ENCODE measurements at regions not wholly inside any gene's neighbourhood (a gene's known extent, or its start where the extent isn't known, plus 50 kb on each side); places are given as distances from the start of the nearest gene placed in this dataset.
A peak's percentile ranks its signal among the peaks of the same experiment; 100 is the strongest.

GRCh38 chr4:120520761-120521160 is 401.8 kb downstream of the PRDM5 start:
- Histone ChIP-seq H2BK120ac (ENCODE audit: low read depth, low read length, poor library complexity, severe bottlenecking) (no peak overlapping the region), H3T11ph (ENCODE audit: low read length) (no peak overlapping the region), H3K79me2 (ENCODE audit: insufficient read depth, low read length) (no peaks in the 10 kb centered on the region), H4K20me1 (ENCODE audit: control insufficient read depth, insufficient read depth, insufficient read length) (no peaks in the 10 kb centered on the region), H3K79me1 (ENCODE audit: insufficient read depth, low read depth, low read length, poor library complexity, severe bottlenecking) (no peaks in the 10 kb centered on the region), H3K9ac (ENCODE audit: extremely low read depth, insufficient read length, low read length) (no peak overlapping the region), H3K56ac (ENCODE audit: insufficient read length, low read depth, low read length) (no peak overlapping the region), H3K23ac (ENCODE audit: insufficient read length, low read depth, low read length) (no peak overlapping the region), H3K4me1 (ENCODE audit: insufficient read depth, low read length) (peaks cover 3% of the 10 kb centered on the region), H2BK5ac (ENCODE audit: insufficient read length, low read length) (no peak overlapping the region), H2BK15ac (ENCODE audit: low read depth, low read length) (no peak overlapping the region), H3K27ac (ENCODE audit: insufficient read length, low read depth, low read length) (no peak overlapping the region), H3K14ac (ENCODE audit: insufficient read depth, low read length) (no peak overlapping the region), H3K4ac (ENCODE audit: low read depth, low read length) (no peak overlapping the region), H3K23me2 (ENCODE audit: insufficient read length, low read depth, low read length, poor library complexity, severe bottlenecking) (no peaks in the 10 kb centered on the region), H2AFZ (ENCODE audit: low read length) (no peak overlapping the region), H2AK5ac (ENCODE audit: insufficient read length, low read length) (no peak overlapping the region), H2BK12ac (ENCODE audit: insufficient read length, low read depth, low read length) (no peak overlapping the region), H4K91ac (ENCODE audit: insufficient read length, low read depth, low read length) (no peak overlapping the region), H3K27me3 (ENCODE audit: insufficient read depth, low read length) (no peaks in the 10 kb centered on the region), H3K9me3 (ENCODE audit: control insufficient read depth, low read depth, low read length) (no peaks in the 10 kb centered on the region), H4K8ac (replicated peaks; ENCODE audit: insufficient read length, low read depth, low read length) (no peak overlapping the region), H3K18ac (ENCODE audit: insufficient read length, low read depth, low read length) (no peak overlapping the region), H3K4me2 (ENCODE audit: insufficient read depth, insufficient read length, low read length) (no peak overlapping the region), H2BK20ac (ENCODE audit: low read depth, low read length, poor library complexity, severe bottlenecking) (no peak overlapping the region), H4K5ac (ENCODE audit: insufficient read length, low read depth, low read length) (no peak overlapping the region)
- Mint-ChIP-seq H3K4me3 (no peak overlapping the region), H3K4me1 (peaks cover 32 to 41% of the 10 kb centered on the region in 2 experiments), H3K36me3 (ENCODE audit: insufficient read depth in 1 of 3, low read depth in 3 of 3) (peaks cover 0 to 5% (median 4%) of the 10 kb centered on the region in 3 experiments; a peak in 3 of 7 replicates), H3K27me3 (ENCODE audit: low read depth) (no peaks in the 10 kb centered on the region), H3K27ac (peak overlapping the region in 1 of 3 experiments; percentile 19; a peak in 1 of 7 replicates), H3K9me3 (peaks cover 0 to 3% of the 10 kb centered on the region in 2 experiments; a peak in 2 of 5 replicates)
- no CpG with 5 or more reads among the region's 2 CpGs for WGBS (ENCODE audit: extremely low coverage, insufficient read length, low lambda C conversion rate)
- TF ChIP-seq, protein P1, sequence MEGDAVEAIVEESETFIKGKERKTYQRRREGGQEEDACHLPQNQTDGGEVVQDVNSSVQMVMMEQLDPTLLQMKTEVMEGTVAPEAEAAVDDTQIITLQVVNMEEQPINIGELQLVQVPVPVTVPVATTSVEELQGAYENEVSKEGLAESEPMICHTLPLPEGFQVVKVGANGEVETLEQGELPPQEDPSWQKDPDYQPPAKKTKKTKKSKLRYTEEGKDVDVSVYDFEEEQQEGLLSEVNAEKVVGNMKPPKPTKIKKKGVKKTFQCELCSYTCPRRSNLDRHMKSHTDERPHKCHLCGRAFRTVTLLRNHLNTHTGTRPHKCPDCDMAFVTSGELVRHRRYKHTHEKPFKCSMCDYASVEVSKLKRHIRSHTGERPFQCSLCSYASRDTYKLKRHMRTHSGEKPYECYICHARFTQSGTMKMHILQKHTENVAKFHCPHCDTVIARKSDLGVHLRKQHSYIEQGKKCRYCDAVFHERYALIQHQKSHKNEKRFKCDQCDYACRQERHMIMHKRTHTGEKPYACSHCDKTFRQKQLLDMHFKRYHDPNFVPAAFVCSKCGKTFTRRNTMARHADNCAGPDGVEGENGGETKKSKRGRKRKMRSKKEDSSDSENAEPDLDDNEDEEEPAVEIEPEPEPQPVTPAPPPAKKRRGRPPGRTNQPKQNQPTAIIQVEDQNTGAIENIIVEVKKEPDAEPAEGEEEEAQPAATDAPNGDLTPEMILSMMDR (conservative IDR thresholded peaks at IDR 0.05) = no peak
- no peak for DNase-seq

Measured in H9 (cell line).